Memory B cell (primary cell): ENCODE measurements at regions not wholly inside any gene's neighbourhood (a gene's known extent, or its start where the extent isn't known, plus 50 kb on each side); places are given as distances from the start of the nearest gene placed in this dataset.

ENCODE experiments used
- ATAC-seq: fragments of 150-1000 bp; cut with Tn5 transposase; 2 replicates; pipeline ENCODE4 v1.10.0; 2021; ENCODE audit warnings: low read depth, mild to moderate bottlenecking, moderate library complexity
- DNase-seq, 2 donors: peaks; one replicate each; pipeline ENCODE4 v3.0.0; 2022; ENCODE audit warnings: low spot score in 2 of 2
- H3K27ac Mint-ChIP-seq: one replicate; pipeline ENCODE4 v1.8.0; 2022; ENCODE audit warnings: mild to moderate bottlenecking, moderate library complexity, mixed read lengths
- H3K27me3 Mint-ChIP-seq: one replicate; pipeline ENCODE4 v1.8.0; 2022; ENCODE audit warnings: mixed read lengths
- H3K36me3 Mint-ChIP-seq: one replicate; pipeline ENCODE4 v1.8.0; 2022; ENCODE audit warnings: mild to moderate bottlenecking, mixed read lengths
- H3K4me1 Mint-ChIP-seq: one replicate; pipeline ENCODE4 v1.8.0; 2022; ENCODE audit warnings: mixed read lengths
- H3K4me3 Mint-ChIP-seq: one replicate; pipeline ENCODE4 v1.8.0; 2022; ENCODE audit warnings: mild to moderate bottlenecking, moderate library complexity, mixed read lengths
- H3K9me3 Mint-ChIP-seq: one replicate; pipeline ENCODE4 v1.8.0; 2022; ENCODE audit warnings: mixed read lengths

DNA sequence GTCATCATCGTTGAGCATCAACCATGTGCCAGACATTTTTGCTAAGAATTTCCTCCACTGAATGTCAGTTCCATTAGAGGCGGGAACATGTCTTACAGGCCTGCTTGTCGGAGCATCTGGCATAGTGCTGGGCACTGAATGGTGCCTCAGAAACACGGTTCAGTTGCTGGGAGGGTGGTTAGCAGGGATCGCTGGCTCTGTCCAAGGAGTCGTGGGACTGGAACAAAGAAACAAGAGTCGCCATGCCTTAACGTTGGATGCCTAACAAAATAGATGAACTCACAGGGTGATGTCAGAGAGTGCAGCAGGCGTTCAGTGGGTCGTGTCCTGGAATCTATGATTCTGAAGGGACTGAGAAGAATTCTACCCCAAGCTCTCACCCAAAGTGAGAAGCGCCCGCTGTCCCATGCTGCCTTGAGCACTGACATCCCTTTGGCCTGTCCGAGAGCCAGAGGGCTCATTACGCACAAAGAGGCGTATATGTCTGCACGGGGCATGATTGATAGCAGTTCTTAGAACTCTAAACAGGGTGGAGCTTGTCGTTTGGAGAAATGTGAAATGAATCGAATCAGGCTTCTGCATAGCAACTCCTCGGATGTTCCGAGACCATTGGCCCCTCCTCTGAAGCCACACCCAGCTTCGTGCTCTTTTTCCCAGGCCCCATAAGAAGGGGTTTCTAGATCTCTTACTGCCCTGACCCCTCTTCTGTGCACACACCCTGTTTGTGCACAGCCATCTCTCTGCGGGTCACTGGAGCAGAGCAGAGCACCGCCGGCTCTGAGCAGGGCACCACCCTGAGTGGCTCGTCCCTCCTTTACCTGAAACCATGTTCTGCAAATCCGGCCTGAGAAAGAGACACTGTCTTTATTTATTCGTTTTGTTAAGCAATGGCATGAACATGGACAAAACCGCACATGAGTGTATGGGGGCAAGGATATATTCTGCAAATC lies 113.1 kb upstream of the B3GAT1 start:
- DNase-seq = no peak
- H3K27me3 Mint-ChIP-seq = peaks cover 9% of the 10 kb centered on the region

DNA sequence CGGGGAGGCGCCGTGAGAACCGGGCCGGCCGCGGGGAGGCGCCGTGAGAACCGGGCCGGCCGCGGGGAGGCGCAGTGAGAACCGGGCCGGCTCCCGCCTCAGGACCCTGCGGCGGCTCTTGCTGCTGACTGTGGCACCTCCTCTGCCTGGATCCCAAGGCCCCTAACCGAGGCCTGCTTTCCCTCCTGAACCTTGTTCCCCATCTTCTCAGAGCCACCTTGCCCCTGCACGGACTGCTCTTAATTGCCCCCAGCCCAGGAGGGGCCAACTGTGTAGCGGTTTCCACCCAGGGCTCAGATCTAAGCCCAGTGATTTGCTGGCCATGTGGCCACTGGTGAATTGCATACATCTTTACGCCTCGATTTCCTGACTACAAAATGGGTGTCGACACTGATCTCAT lies 112.2 kb upstream of the B3GAT1 start:
- Mint-ChIP-seq H3K36me3 (peaks cover 3% of the 10 kb centered on the region), H3K4me3 (no peak overlapping the region), H3K27ac (no peak overlapping the region), H3K4me1 (peaks cover 4% of the 10 kb centered on the region), H3K9me3 (no peaks in the 10 kb centered on the region), H3K27me3 (peaks cover 7% of the 10 kb centered on the region)
- DNase-seq (no peak), ATAC-seq (no peak)

More for the DNA sequence above, 113.1 kb upstream of the B3GAT1 start:
- H3K27ac Mint-ChIP-seq = no peak overlapping the region
- H3K4me1 Mint-ChIP-seq = peaks cover 4% of the 10 kb centered on the region
- H3K36me3 Mint-ChIP-seq = peaks cover 3% of the 10 kb centered on the region
- no peak for ATAC-seq
- H3K4me3 Mint-ChIP-seq = no peak overlapping the region
- no peaks in the 10 kb centered on the region for H3K9me3 Mint-ChIP-seq

DNA sequence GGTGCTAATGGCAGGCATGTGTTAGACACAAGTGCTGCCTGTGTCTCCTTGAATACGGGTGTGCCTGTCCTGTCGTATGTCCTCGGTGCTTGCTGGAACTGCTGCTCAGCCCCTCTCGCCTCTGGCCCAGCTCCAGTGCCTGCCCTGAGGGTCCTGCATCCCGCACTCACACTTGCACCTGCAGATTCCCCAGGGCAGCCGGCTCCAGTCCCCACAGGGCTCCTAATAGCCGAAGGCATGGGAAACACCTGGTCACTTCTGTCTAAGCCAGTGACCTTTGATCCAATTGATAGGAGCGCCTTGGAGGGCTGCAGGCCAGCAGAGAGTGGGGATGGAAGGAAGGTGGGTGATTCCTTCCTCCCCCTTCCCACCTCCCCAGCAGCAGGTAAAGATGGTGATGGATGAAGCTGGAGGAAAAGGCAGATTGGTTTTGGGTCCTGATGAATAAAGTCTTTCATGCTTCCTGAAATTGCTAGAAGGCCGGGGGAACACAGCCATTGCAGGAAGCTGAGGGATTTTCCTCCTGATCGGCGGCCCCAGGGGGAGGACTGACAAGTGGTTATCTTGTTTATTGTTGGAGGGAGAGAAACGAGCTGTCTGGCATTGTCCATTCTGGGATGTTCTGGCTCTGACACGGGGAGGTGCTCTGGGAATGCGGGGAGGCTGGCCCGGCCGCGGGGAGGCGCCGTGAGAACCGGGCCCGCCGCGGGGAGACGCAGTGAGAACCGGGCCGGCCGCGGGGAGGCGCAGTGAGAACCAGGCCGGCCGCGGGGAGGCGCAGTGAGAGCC lies 110.9 kb upstream of the B3GAT1 start:
- H3K36me3 Mint-ChIP-seq = peaks cover 3% of the 10 kb centered on the region

DNA sequence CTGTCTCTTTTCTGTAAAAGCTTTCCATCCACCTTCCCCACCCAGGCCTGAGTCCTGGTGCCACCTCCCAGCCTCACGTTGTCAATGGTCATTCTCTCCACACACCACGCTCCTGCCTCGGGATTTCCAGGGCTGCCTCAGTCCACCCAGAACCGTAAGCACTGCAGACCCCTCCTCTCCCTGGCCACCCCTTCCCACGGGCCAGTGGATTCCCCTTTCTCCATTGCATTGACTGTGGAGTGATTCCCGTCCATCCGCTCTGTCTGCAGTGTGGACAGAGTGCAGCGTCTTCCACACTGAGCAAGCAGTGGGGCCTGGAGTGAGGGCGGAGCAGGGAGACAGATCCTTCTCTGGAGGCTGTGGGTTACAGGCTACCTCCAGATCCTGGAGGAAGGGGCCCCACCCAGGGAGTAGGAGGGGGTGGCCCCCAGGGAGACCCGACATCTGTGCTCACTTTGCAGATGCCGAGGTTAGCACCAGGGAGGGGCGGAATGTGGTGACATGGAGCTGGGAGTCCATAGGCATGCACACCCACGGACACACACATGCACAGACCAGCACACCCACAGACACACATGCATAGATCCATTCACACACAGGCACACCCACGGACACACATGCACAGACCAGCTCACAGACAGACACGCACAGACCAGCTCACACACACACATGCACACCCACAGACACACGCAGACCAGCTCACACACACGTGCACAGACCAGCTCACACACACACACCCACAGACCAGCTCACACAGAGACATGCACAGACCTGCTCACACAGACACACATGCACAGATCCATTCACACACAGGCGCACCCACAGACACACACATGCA lies 109.6 kb upstream of the B3GAT1 start:
- no peak for DNase-seq
- Mint-ChIP-seq H3K4me3 (no peak overlapping the region), H3K4me1 (peaks cover 8% of the 10 kb centered on the region), H3K27me3 (peaks cover 5% of the 10 kb centered on the region), H3K27ac (no peak overlapping the region), H3K36me3 (peaks cover 3% of the 10 kb centered on the region), H3K9me3 (no peaks in the 10 kb centered on the region)
- ATAC-seq = no peak

More for the DNA sequence above, 110.9 kb upstream of the B3GAT1 start:
- Mint-ChIP-seq H3K27me3 (peaks cover 5% of the 10 kb centered on the region), H3K27ac (no peak overlapping the region), H3K4me1 (peaks cover 8% of the 10 kb centered on the region), H3K9me3 (no peaks in the 10 kb centered on the region), H3K4me3 (no peak overlapping the region)
- ATAC-seq (no peak), DNase-seq (no peak)

DNA sequence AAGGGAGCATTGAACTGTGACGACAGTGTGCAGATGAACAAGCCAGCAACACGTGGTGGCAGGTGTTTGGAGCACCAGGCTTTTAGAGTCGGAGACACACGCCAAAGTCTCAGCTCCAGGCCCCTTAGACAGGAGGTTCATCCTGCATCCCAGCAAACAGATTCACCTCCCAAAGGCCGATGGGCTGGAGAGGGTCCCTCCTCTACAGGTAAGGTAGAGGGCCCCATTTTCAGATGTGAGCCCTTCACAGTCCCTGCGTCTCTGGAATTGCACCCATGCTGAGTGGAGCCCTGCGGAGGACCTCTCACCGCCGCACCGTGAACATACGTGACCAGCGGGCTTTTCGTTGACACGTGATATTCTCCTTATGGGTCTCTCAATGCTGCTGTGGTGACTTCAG lies 109.0 kb upstream of the B3GAT1 start:
- DNase-seq (no peak), ATAC-seq (no peak)
- Mint-ChIP-seq H3K4me1 (peaks cover 8% of the 10 kb centered on the region), H3K9me3 (no peaks in the 10 kb centered on the region), H3K4me3 (no peak overlapping the region), H3K36me3 (peaks cover 3% of the 10 kb centered on the region), H3K27ac (no peak overlapping the region), H3K27me3 (peaks cover 5% of the 10 kb centered on the region)

DNA sequence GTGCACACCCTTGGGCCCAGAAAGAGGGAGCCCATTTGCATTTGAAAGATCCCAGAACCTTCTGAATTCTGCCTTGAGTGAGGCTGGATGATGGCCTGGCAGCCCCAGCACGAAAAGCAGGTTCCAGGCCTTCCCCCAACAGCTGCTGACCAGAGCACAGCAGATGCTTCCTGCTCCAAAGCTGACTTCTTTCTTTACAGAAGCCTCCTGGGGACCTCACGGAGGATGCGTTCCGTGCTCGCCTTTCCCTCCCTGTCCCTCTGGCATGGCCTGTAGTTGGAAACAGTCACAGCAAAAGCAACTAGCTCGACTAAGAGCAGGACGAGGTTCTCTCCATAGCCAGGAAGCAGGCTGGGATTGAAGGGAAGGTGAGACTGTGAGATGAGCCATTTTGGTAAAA lies 107.7 kb upstream of the B3GAT1 start:
- Mint-ChIP-seq H3K36me3 (peaks cover 3% of the 10 kb centered on the region), H3K4me3 (no peak overlapping the region), H3K4me1 (peaks cover 8% of the 10 kb centered on the region), H3K9me3 (no peaks in the 10 kb centered on the region), H3K27me3 (peaks cover 5% of the 10 kb centered on the region), H3K27ac (no peak overlapping the region)
- DNase-seq (no peak), ATAC-seq (no peak)

DNA sequence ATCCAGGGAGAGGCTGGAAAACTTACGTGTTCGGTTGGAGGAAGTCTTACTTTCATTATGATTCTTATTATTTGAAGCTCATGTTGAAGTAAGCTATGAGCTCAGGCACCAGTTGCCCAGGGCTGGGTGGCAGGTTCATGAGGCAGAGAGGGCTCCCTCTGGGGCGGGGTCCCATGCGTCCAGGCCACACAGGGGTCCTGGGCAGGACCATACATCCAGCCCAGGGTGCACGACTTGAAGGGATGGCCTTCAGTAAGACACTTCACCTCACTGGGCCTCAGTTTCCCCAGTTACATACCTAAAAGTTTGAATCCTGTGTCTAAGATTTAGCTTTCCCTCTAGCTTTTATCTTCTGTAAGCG lies 107.3 kb upstream of the B3GAT1 start:
- Mint-ChIP-seq H3K4me3 (no peak overlapping the region), H3K27me3 (peaks cover 5% of the 10 kb centered on the region), H3K36me3 (peaks cover 3% of the 10 kb centered on the region), H3K9me3 (no peaks in the 10 kb centered on the region), H3K4me1 (peaks cover 8% of the 10 kb centered on the region), H3K27ac (no peak overlapping the region)
- no peak for ATAC-seq
- no peak for DNase-seq

DNA sequence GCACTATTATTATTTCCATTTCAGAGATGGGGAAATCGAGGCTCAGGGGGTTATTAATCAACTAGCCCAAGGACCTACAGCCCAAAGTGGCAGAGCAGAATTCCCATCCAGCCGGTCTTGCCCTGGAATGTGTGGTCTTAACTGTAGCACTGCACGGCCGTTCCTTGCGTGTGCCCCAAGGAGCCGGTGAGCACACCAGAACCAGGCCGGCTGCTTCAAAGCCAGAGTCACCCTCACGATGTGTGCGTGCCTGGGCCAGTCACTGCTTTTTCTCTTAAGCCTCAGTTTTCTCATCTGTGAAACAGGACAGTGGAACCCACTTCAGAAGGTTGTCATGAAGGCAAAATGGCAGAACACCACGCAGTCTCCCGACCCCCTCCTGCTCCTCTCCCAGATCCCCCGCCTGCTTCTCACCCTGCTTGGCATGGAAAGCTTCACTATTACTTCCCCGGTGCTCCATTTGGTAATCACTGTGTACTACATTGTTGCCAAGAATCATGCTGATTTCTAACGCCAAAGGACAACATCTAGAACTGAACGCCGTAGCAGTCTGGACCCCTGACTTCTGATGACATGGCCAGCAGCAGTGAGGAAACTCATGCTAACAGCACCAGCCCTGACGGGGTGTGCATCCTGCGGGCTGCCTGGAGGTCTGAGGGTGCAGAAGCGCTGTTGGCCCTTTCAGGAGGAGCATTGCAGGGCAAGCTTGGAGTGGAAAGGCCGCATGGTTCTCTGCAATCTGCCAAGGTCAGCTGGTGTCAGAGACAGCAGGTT lies 106.8 kb upstream of the B3GAT1 start:
- no peak overlapping the region for H3K4me3 Mint-ChIP-seq

DNA sequence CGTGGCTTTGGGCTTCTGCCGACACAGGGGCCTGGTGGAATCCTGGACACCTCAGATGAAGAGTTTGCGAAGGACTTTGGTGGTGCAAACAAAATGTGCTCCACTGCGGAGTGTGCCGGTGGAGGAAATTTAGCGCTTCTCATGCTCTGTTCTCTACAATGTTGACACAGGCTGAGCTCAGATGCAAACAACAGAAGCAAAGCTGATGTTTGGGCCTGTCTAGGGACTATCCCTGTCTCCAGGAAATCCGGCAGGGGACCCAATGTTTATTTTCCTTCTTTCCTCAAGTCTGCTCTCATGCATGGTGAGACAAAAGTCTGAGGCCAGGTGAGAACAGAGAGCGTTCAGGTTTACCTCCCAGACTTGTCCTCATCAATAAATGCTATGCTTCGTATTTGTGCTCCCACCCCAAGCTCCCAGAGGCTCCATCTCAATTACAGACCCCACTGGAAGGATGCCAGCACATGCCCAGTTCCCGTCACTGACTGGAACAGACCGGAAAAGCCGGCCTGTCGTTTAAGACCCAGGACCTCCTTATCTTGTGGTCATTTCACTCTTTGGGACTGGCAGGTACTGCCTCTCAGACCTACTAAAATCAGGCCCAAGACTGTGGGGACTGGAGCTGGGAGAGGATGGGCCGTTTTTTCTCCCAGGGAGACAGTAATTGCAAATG lies 105.7 kb upstream of the B3GAT1 start:
- no peak overlapping the region for H3K4me3 Mint-ChIP-seq
- no peaks in the 10 kb centered on the region for H3K9me3 Mint-ChIP-seq
- H3K36me3 Mint-ChIP-seq = no peaks in the 10 kb centered on the region
- peaks cover 8% of the 10 kb centered on the region for H3K4me1 Mint-ChIP-seq
- ATAC-seq = no peak
- no peak for DNase-seq
- H3K27me3 Mint-ChIP-seq = peaks cover 5% of the 10 kb centered on the region
- H3K27ac Mint-ChIP-seq = no peak overlapping the region

More for the DNA sequence above, 106.8 kb upstream of the B3GAT1 start:
- H3K27me3 Mint-ChIP-seq = peaks cover 5% of the 10 kb centered on the region
- H3K36me3 Mint-ChIP-seq = peaks cover 3% of the 10 kb centered on the region
- H3K27ac Mint-ChIP-seq = no peak overlapping the region
- H3K4me1 Mint-ChIP-seq = peaks cover 8% of the 10 kb centered on the region
- ATAC-seq = no peak
- no peak for DNase-seq
- no peaks in the 10 kb centered on the region for H3K9me3 Mint-ChIP-seq

DNA sequence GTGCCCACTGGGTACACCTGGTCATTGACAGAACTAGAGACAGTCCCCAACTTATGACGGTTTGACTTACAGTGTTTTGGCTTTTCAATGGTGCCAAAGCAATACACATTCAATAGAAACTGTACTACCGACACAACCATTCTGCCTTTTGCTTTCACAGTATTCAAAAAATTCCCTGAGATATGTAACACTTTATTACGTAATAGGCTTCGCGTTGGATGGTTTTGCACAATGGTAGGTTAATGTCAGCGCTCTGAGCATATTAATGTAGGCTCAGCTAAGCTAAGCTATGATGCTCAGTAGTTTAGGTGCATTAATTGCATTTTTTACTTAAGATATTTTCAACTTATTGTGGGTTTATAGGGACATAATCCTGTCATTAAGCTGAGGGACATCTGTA lies 105.1 kb upstream of the B3GAT1 start:
- Mint-ChIP-seq H3K4me3 (no peak overlapping the region), H3K36me3 (no peaks in the 10 kb centered on the region), H3K27ac (no peak overlapping the region), H3K9me3 (no peaks in the 10 kb centered on the region), H3K4me1 (peaks cover 6% of the 10 kb centered on the region), H3K27me3 (peaks cover 3% of the 10 kb centered on the region)
- no peak for ATAC-seq
- no peak for DNase-seq

DNA sequence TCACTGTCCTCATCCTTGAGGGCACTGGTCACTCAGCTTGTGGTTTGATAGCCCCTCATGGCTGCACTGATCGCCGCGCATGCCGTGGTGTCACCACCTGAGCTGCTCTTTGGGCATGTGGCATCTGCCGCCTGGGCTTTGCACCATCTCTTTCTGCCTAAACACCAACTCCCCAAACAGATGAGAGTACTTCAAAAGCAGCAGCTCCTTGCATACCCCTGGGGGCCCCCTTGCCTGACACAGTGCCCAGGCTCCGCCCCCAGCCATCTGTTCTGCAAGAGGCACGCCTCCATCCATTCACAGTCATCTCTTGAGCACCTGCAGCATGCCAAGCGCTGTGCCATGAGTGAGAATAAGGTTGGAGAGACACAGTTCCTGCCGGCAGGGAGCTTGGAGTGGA lies 104.5 kb upstream of the B3GAT1 start:
- no peaks in the 10 kb centered on the region for H3K27me3 Mint-ChIP-seq
- H3K4me3 Mint-ChIP-seq = no peak overlapping the region
- DNase-seq (no peak), ATAC-seq (no peak)
- no peak overlapping the region for H3K27ac Mint-ChIP-seq
- peaks cover 4% of the 10 kb centered on the region for H3K4me1 Mint-ChIP-seq
- H3K9me3 Mint-ChIP-seq = no peaks in the 10 kb centered on the region
- no peaks in the 10 kb centered on the region for H3K36me3 Mint-ChIP-seq

DNA sequence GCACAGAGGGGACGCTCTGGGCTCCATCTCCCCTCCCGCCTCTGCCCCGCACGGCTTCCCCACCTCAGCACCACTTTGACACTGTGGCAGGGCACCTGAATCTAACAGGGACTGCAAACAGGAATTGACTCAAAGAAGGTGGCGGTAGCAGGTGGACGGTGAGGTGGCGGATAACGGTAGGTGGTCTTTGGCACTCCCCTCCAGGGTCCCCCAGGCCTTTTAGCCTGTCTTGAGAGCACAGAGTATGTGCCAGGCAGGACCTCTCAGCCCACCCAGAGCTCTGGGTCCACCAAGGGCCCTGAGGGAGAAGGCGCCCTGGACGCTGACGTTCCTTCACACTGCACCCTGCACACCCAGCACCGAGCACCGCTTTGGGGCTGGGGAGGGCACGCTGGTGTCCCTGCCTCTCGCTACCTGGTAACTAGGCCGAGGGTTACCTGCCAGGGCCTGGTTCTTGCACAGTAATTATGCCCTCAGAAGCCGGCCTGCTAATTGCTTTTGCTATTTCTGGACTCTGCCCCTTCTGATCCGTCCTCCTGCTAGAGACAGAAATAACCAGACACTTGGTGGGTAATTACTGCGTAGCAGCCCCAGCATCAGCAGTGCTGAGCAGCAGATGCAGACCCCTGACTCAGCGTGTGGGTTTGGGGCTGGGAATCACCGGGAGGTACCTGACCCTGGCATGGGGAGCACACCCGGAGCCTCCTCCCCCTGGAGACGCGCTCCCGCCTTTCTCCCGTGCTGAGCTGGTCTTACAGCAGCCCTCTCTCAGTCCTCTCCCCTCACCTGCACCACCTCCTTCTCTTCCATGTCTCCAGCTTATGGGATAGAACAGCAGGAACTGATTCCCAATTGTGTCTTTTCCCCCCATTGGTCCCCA lies 103.3 kb upstream of the B3GAT1 start:
- H3K4me3 Mint-ChIP-seq = no peak overlapping the region
- H3K27ac Mint-ChIP-seq = no peak overlapping the region
- DNase-seq (no peak), ATAC-seq (no peak)
- H3K4me1 Mint-ChIP-seq = peaks cover 4% of the 10 kb centered on the region
- peaks cover 2% of the 10 kb centered on the region for H3K27me3 Mint-ChIP-seq
- no peaks in the 10 kb centered on the region for H3K9me3 Mint-ChIP-seq
- H3K36me3 Mint-ChIP-seq = no peaks in the 10 kb centered on the region
